ENCODE measurements at regions not wholly inside any gene's neighbourhood (a gene's known extent, or its start where the extent isn't known, plus 50 kb on each side); places are given as distances from the start of the nearest gene placed in this dataset.

- no peaks in the 10 kb centered on the region for H3K36me3 ChIP-seq (ENCODE audit: insufficient read depth, low read length)
- no peaks in the 10 kb centered on the region for H3K27me3 ChIP-seq (ENCODE audit: control insufficient read depth in 1 of 2, insufficient read depth in 2 of 2, low read length in 2 of 2)
- peaks cover 0 to 3% of the 10 kb centered on the region in 2 experiments for H3K9me3 ChIP-seq (ENCODE audit: control insufficient read depth in 1 of 2, insufficient read depth in 1 of 2, low read length in 2 of 2)
- POLR2A ChIA-PET: no interaction called here
- Mint-ChIP-seq H3K27ac (no peak overlapping the region), H3K4me1 (ENCODE audit: low read depth) (no peaks in the 10 kb centered on the region), H3K27me3 (no peaks in the 10 kb centered on the region), H3K36me3 (ENCODE audit: low read depth) (no peaks in the 10 kb centered on the region), H3K4me3 (no peak overlapping the region), H3K9me3 (peaks cover 2% of the 10 kb centered on the region)
- no peaks in the 10 kb centered on the region for H3K4me1 ChIP-seq (ENCODE audit: insufficient read depth, low read length)
- ATAC-seq (ENCODE audit: poor library complexity) (no peak), DNase-seq (no peak)
- intact Hi-C loops (cut with DNase I, micrococcal nuclease): no loop called here
- no peak for TF ChIP-seq CTCF (IDR thresholded peaks at IDR 0.05)
- H3K4me3 ChIP-seq (ENCODE audit: low read length): no peak overlapping the region
- H3K27ac ChIP-seq (ENCODE audit: low read depth in 1 of 2, low read length in 2 of 2): no peak overlapping the region
- CTCF ChIA-PET: no interaction called here
Measured at GRCh38 chr3:94737116-94737515, 674.3 kb downstream of the NSUN3 start.

DNA sequence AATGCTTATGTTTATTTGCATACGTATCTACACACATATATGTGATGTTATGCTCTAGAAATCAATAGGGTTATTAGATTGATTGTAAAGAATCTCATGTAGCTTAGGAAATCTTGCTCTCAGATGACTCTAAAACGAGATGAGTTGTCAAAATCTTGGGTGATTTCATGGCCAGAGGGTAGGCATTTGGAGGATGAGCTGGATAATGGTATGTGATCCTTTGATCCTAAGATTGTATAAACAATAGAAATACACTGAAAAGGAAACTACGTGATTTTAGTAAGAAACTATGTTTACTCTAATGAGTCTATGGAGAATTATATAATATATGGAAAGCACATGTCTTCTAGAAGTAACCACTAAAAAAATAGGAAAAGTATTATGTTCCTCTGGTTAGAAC lies 676.6 kb downstream of the NSUN3 start:
- Histone ChIP-seq H3K9me3 (ENCODE audit: control insufficient read depth in 1 of 2, insufficient read depth in 1 of 2, low read length in 2 of 2) (peaks cover 0 to 8% of the 10 kb centered on the region in 2 experiments), H3K36me3 (ENCODE audit: insufficient read depth, low read length) (no peaks in the 10 kb centered on the region), H3K27me3 (ENCODE audit: control insufficient read depth in 1 of 2, insufficient read depth in 2 of 2, low read length in 2 of 2) (no peaks in the 10 kb centered on the region), H3K4me1 (ENCODE audit: insufficient read depth, low read length) (no peaks in the 10 kb centered on the region), H3K27ac (ENCODE audit: low read depth in 1 of 2, low read length in 2 of 2) (no peak overlapping the region), H3K4me3 (ENCODE audit: low read length) (no peak overlapping the region)
- intact Hi-C loops (cut with DNase I, micrococcal nuclease): no loop called here
- ATAC-seq (ENCODE audit: poor library complexity) (no peak), DNase-seq (no peak)
- H3K36me3 Mint-ChIP-seq (ENCODE audit: low read depth): no peaks in the 10 kb centered on the region
- ChIA-PET POLR2A (no interaction called here), CTCF (no interaction called here)
- no peak for TF ChIP-seq CTCF (IDR thresholded peaks at IDR 0.05)
- H3K4me3 Mint-ChIP-seq: no peak overlapping the region
- no peak overlapping the region for H3K27ac Mint-ChIP-seq
- no peaks in the 10 kb centered on the region for H3K27me3 Mint-ChIP-seq
- H3K9me3 Mint-ChIP-seq: peaks cover 12% of the 10 kb centered on the region
- no peaks in the 10 kb centered on the region for H3K4me1 Mint-ChIP-seq (ENCODE audit: low read depth)

DNA sequence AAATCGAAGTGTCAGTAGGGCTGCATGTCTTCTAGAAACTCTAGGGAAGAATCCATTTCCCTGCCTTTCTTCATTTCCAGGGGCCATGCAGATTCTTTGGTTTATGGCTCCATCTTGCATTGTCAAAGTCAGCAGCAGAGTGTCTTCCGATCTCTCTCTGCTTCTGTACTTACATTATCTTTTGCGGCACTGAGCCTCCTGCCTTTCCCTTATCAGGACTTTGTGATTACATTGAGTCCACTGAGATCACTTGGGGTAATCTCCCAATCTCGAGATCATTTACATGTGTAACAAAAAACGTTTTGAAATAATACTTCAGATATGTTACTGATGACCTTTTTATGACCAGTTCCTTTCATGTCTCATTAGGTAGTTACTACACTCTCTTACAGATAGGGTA lies 695.9 kb downstream of the NSUN3 start:
- intact Hi-C loops (cut with DNase I, micrococcal nuclease): no loop called here
- no peak for TF ChIP-seq CTCF (IDR thresholded peaks at IDR 0.05)
- Mint-ChIP-seq H3K27me3 (no peaks in the 10 kb centered on the region), H3K4me1 (ENCODE audit: low read depth) (no peaks in the 10 kb centered on the region), H3K4me3 (no peak overlapping the region), H3K36me3 (ENCODE audit: low read depth) (no peaks in the 10 kb centered on the region), H3K27ac (no peak overlapping the region), H3K9me3 (peaks cover 4% of the 10 kb centered on the region)
- H3K4me1 ChIP-seq (ENCODE audit: insufficient read depth, low read length): no peaks in the 10 kb centered on the region
- no peak for ATAC-seq (ENCODE audit: poor library complexity)
- H3K27ac ChIP-seq (ENCODE audit: low read depth in 1 of 2, low read length in 2 of 2): no peak overlapping the region
- POLR2A ChIA-PET: no interaction called here
- H3K4me3 ChIP-seq (ENCODE audit: low read length): no peak overlapping the region
- DNase-seq: no peak
- no peaks in the 10 kb centered on the region for H3K27me3 ChIP-seq (ENCODE audit: control insufficient read depth in 1 of 2, insufficient read depth in 2 of 2, low read length in 2 of 2)
- no peaks in the 10 kb centered on the region for H3K36me3 ChIP-seq (ENCODE audit: insufficient read depth, low read length)
- CTCF ChIA-PET: no interaction called here
- no peaks in the 10 kb centered on the region for H3K9me3 ChIP-seq (ENCODE audit: control insufficient read depth in 1 of 2, insufficient read depth in 1 of 2, low read length in 2 of 2)
